Common myeloid progenitor, CD34-positive (primary cell): ENCODE measurements at regions not wholly inside any gene's neighbourhood (a gene's known extent, or its start where the extent isn't known, plus 50 kb on each side); places are given as distances from the start of the nearest gene placed in this dataset.
A peak's percentile ranks its signal among the peaks of the same experiment; 100 is the strongest.

ENCODE experiments used
- CTCF ChIA-PET: fragments of 350-600 bp; sonication (Branson Sonifier 250); formaldehyde crosslinking; loops from one replicate; lab custom pipeline; 2021; ENCODE audit warnings: antibody characterized with exemption; lab: Charles Lee
- POLR2A ChIA-PET: fragments of 350-600 bp; sonication (Branson Sonifier 250); formaldehyde crosslinking; loops from one replicate; lab custom pipeline; 2021; ENCODE audit warnings: antibody characterized with exemption; lab: Charles Lee
- DNase-seq, 3 donors: peaks; one replicate each; pipeline versions ENCODE4 v3.0.0 to v3.0.0-alpha.2; 2013
- H3K27ac ChIP-seq, 2 experiments: 1 replicate in 1 of 2; 2 replicates in 1 of 2; pipeline ENCODE4 v1.7.0; 2013; ENCODE audit warnings: inconsistent platforms in 2 of 2, low read length in 2 of 2, mild to moderate bottlenecking in 2 of 2, low read depth in 1 of 2, moderate library complexity in 1 of 2; ENCODE audit not compliant: severe bottlenecking in 2 of 2, insufficient read depth in 1 of 2, poor library complexity in 1 of 2
- H3K27me3 ChIP-seq, 5 experiments: replicated peaks in 2 of 5; 1 replicate in 3 of 5; 2 replicates in 2 of 5; pipeline versions ENCODE4 v1.6.1 to v1.7.0; 2013; ENCODE audit warnings: low read length in 4 of 5, mild to moderate bottlenecking in 2 of 5, moderate library complexity in 2 of 5, inconsistent platforms in 1 of 5; ENCODE audit not compliant: insufficient read depth in 5 of 5, control insufficient read depth in 4 of 5
- H3K36me3 ChIP-seq, 4 experiments: 1 replicate in 2 of 4; 2 replicates in 2 of 4; pipeline versions ENCODE4 v1.6.1 to v1.7.0; 2013; ENCODE audit warnings: low read length in 3 of 4, control low read depth in 1 of 4, mild to moderate bottlenecking in 1 of 4; ENCODE audit not compliant: control insufficient read depth in 4 of 4, insufficient read depth in 4 of 4
- H3K4me1 ChIP-seq, 4 experiments: 1 replicate in 3 of 4; 2 replicates in 1 of 4; pipeline versions ENCODE4 v1.6.1 to v1.7.1; 2013; ENCODE audit warnings: low read length in 3 of 4, mild to moderate bottlenecking in 3 of 4, control low read depth in 1 of 4, inconsistent platforms in 1 of 4, moderate library complexity in 1 of 4; ENCODE audit not compliant: control insufficient read depth in 4 of 4, insufficient read depth in 4 of 4; ENCODE audit errors: control extremely low read depth in 1 of 4
- H3K4me3 ChIP-seq, 7 experiments: 1 replicate in 4 of 7; 2 replicates in 3 of 7; pipeline versions ENCODE4 v1.5.1 to v1.7.0; 2013; ENCODE audit warnings: mild to moderate bottlenecking in 7 of 7, low read length in 6 of 7, moderate library complexity in 6 of 7, inconsistent platforms in 2 of 7, low read depth in 2 of 7, control low read depth in 1 of 7; ENCODE audit not compliant: insufficient read depth in 4 of 7, control insufficient read depth in 1 of 7; ENCODE audit errors: extremely low read depth in 1 of 7
- H3K9me3 ChIP-seq, 5 experiments: 1 replicate in 4 of 5; 2 replicates in 1 of 5; pipeline versions ENCODE4 v1.6.1 to v1.7.1; 2013; ENCODE audit warnings: low read length in 4 of 5, mild to moderate bottlenecking in 2 of 5, inconsistent platforms in 1 of 5, low read depth in 1 of 5, moderate library complexity in 1 of 5; ENCODE audit not compliant: control insufficient read depth in 4 of 5, insufficient read depth in 2 of 5; ENCODE audit errors: control extremely low read depth in 1 of 5
- WGBS: methylation state at CpG from one replicate; pipeline ENCODE4 v1.1.5; 2013; ENCODE audit not compliant: insufficient coverage; 5-methylcytosine and 5-hydroxymethylcytosine counted together

DNA sequence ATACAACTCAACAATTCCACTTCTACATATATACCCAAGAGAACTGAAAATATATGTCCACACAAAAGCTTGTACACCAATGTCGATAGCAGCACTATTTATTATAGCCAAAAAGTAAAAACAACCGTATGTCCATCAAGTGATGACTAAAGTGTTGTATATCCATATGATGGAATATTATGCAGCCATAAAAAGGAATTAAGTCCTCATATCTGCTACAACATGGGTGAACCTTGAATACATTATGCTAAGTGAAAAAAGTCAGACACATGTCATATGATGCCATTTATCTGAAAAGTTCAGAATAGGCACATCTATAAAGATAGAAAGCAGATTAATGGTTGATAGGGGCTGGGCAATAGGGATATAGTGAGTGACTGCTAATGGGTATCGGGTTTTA is 204.5 kb downstream of the KCNRG start:
- ChIA-PET POLR2A (no interaction called here), CTCF (no interaction called here)
- no CpG with 5 or more reads among the region's 3 CpGs for WGBS
- no peak for DNase-seq
- Histone ChIP-seq H3K4me3 (no peak overlapping the region), H3K27me3 (no peaks in the 10 kb centered on the region), H3K27ac (no peak overlapping the region), H3K9me3 (peaks cover 0 to 2% (median 0%) of the 10 kb centered on the region in 5 experiments), H3K4me1 (no peaks in the 10 kb centered on the region), H3K36me3 (no peaks in the 10 kb centered on the region)

DNA sequence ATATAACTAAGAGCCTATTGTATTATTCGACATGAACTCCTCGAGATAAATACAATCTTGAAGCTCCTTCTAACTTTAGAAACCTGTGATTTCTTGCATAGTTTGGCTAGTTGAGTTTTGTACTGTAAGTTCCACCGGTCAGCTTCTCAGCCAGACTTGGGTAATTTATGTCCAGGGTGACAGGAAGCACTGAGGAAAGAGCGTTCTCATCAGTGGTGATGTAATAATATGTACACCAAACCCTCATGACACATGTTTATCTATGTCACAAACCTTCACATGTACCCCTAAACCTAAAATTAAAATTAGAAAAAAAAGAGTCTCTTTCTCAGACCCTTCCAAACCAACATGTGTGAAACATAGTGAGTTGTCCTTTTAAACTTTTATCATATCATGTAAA is 205.7 kb downstream of the KCNRG start:
- no peak overlapping the region for H3K27ac ChIP-seq
- H3K27me3 ChIP-seq = no peaks in the 10 kb centered on the region
- no peaks in the 10 kb centered on the region for H3K9me3 ChIP-seq
- CTCF ChIA-PET = no interaction called here
- no peaks in the 10 kb centered on the region for H3K36me3 ChIP-seq
- DNase-seq = no peak
- H3K4me1 ChIP-seq = no peaks in the 10 kb centered on the region
- H3K4me3 ChIP-seq = no peak overlapping the region
- WGBS = no CpG with 5 or more reads among the region's 4 CpGs
- POLR2A ChIA-PET = no interaction called here

DNA sequence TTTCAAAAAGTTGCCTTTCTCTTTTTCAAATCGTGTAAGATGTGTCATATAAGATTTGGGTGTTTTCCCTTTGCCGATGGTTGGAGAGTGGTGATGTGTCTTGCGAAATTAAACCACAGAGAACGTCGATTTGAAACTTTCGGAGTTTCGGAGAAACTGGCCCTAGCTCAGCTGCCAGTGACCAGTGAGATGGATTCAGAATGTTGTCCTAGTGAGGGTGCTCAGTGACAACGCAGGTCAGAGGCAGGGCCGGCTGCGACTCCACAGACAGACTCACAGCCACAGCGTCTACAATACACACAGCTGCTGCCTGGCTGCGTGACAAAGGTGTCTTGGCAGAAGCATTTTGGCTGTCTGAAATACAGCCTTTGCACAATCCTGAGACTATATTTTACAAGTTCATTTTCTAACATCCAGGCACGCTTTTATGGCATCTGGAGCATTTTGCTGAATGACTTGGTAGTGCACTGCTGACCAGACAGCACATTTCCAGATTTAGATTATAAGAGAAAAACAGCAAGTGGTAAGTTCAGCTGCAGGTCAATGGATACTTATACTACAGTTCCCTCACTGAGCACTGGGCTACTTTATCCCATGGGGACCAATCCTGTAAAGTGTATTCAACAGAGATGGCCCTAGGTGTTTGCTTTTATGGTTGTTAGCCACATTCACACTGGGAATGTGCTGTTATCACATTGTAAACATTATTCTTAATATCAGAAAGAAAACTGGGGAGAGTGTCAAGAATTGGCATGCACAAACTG is 207.5 kb downstream of the KCNRG start:
- 93% methylated on average over 11 of the region's 13 CpGs for WGBS
- POLR2A ChIA-PET = no interaction called here
- DNase-seq = peak in 1 of 3 donors; percentile 18
- Histone ChIP-seq H3K27ac (no peak overlapping the region), H3K4me3 (no peak overlapping the region), H3K9me3 (no peaks in the 10 kb centered on the region), H3K4me1 (no peaks in the 10 kb centered on the region), H3K27me3 (no peaks in the 10 kb centered on the region), H3K36me3 (no peaks in the 10 kb centered on the region)
- CTCF ChIA-PET = interaction anchor here (0.6 kb wide), 1 partner anchor 236 kb away, joined by 5 read pairs; no protein-coding TSS in a partner anchor

DNA sequence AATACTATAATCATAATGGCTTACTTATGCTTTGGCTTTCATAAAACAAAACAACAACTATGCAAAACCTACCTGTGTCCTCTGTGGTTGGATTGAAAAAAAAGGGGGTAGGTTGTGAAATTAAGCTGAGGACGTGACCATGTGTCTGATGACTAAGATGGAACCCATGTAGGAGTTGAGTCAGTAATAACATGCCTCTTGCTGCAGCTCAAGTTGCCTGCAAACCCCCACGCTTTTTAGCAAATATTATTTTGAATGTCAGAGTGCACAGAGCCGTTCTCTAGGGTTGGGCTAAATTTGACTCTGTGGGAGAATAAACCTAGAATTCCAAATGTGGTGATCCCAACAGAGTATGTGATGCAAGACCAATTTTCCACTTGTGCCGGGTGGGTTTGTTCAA is 209.3 kb downstream of the KCNRG start:
- ChIA-PET POLR2A (no interaction called here), CTCF (interaction anchor here (1.0 kb wide), 1 partner anchor 15 kb away, joined by 3 read pairs; no protein-coding TSS in a partner anchor)
- no peak overlapping the region for H3K27ac ChIP-seq
- no peak overlapping the region for H3K4me3 ChIP-seq
- H3K27me3 ChIP-seq = no peaks in the 10 kb centered on the region
- DNase-seq = no peak
- no peaks in the 10 kb centered on the region for H3K9me3 ChIP-seq
- 96% methylated on average over 3 of the region's 4 CpGs for WGBS
- no peaks in the 10 kb centered on the region for H3K36me3 ChIP-seq
- H3K4me1 ChIP-seq = peaks cover 0 to under 1% (median 0%) of the 10 kb centered on the region in 4 experiments

DNA sequence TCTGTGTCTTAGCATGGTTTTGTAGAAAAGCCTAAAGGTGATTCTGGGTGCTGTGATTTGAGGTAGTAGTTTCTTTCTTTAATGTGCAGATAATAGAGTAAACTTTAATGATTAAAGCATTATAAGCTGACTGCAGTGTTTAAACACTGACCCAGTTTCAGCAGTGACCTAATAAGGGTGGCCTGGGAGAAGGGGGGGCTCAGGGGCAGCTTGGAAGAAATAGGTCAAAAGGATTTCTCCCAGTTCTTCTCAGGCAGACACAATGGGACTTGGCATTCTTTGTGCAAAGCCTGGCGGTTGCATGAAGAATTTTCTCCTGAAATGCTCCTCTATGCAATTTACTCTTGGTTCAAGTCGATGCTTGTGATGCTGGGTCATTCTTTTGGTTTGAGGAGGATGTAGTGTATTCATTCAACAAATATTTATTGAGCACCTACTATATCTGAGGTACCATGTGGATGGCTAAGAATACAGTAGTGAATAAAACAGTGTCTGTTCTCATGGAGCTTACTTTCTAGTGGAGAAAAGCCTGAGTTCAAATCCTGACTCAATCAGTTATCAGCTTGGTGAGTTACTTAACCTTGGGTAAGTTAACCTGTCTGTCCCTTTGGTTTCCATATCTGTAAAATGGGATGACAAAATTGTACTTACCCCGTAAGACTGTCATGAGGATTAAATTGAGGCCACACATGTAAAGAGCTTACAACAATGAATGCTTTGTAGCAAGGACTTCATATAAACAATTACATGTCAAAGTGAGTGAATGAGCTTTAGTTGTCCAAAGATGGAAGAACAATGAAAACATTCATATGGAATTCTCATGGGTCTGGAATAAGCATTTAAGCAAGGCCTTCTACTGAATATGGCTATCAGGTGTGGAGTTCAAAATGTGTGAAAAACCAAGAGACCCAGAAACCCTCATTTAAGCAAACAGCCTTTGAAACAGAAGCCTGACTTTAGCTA is 210.2 kb downstream of the KCNRG start:
- Histone ChIP-seq H3K27me3 (no peaks in the 10 kb centered on the region), H3K4me3 (no peak overlapping the region), H3K9me3 (no peaks in the 10 kb centered on the region), H3K27ac (no peak overlapping the region), H3K4me1 (peaks cover 0 to 10% (median 4%) of the 10 kb centered on the region in 4 experiments), H3K36me3 (no peaks in the 10 kb centered on the region)
- no peak for DNase-seq
- POLR2A ChIA-PET = no interaction called here
- CTCF ChIA-PET = interaction anchor here (0.6 to 1.0 kb wide), 2 partner anchors 16 to 214 kb away, joined by 3 read pairs; no protein-coding TSS in a partner anchor
- WGBS = 100% methylated on average over 1 of the region's 3 CpGs

DNA sequence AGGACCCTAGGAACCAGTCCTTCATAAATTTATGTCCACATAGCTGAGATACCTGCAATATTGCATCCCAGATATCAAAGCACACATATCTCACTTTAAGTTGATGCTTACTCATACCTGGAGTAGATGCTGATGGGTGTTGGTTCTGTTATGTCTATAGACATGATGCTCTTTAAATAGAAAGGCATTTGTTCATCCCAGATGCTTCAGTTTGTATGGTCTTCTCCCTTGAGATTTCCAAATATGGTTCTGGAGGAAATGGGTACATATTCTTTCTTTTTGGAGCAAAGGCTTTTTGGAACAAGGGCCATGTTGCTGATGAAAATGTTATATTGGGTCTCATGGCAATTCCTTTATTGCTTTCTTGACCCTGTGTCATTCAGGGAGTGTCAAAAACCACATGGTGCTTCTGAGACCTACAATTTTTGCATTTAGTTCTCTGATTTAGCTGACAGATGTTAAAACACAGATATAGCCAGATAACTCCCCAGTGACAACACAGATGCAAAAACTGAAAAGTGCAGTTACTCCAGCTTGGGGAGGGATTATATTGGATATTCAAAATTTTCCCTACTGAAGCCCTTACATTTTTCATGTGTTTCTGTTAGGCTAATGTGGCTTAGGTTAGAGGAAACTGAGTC is 211.4 kb downstream of the KCNRG start:
- no peak for DNase-seq
- Histone ChIP-seq H3K4me3 (no peak overlapping the region), H3K36me3 (no peaks in the 10 kb centered on the region), H3K9me3 (no peaks in the 10 kb centered on the region), H3K27me3 (no peaks in the 10 kb centered on the region), H3K27ac (no peak overlapping the region), H3K4me1 (peaks cover 0 to 16% (median 5%) of the 10 kb centered on the region in 4 experiments)
- CTCF ChIA-PET = no interaction called here
- POLR2A ChIA-PET = no interaction called here
